Activated CD8-positive, alpha-beta T cell treated with anti-CD3 and anti-CD28 coated beads for 36 hours (primary cell): ENCODE measurements at regions not wholly inside any gene's neighbourhood (a gene's known extent, or its start where the extent isn't known, plus 50 kb on each side); places are given as distances from the start of the nearest gene placed in this dataset.

Experiments
- ATAC-seq: fragments of 200-7000 bp; cut with Tn5 transposase; one replicate; pipeline ENCODE4 v1.10.0; 2021; ENCODE audit warnings: mild to moderate bottlenecking, moderate library complexity
- CTCF ChIA-PET: fragments of 350-600 bp; sonication (Branson Sonifier 250); formaldehyde crosslinking; loops from one replicate; lab custom pipeline; 2021; ENCODE audit warnings: antibody characterized with exemption; lab: Charles Lee
- POLR2A ChIA-PET: fragments of 350-600 bp; sonication (Branson Sonifier 250); formaldehyde crosslinking; loops from one replicate; lab custom pipeline; 2021; ENCODE audit warnings: antibody characterized with exemption; lab: Charles Lee
- DNase-seq: peaks from one replicate; pipeline ENCODE4 v3.0.0-alpha.2; 2020
- H3K27ac Mint-ChIP-seq: one replicate; pipeline ENCODE4 v1.8.0; 2021; ENCODE audit warnings: mild to moderate bottlenecking, mixed read lengths
- H3K27me3 Mint-ChIP-seq: one replicate; pipeline ENCODE4 v1.8.0; 2021; ENCODE audit warnings: mixed read lengths
- H3K36me3 Mint-ChIP-seq: one replicate; pipeline ENCODE4 v1.8.0; 2021; ENCODE audit warnings: low read depth, mixed read lengths
- H3K4me1 Mint-ChIP-seq: one replicate; pipeline ENCODE4 v1.8.0; 2021; ENCODE audit warnings: low read depth, mixed read lengths
- H3K4me3 Mint-ChIP-seq: one replicate; pipeline ENCODE4 v1.8.0; 2021; ENCODE audit warnings: mild to moderate bottlenecking, moderate library complexity, mixed read lengths
- H3K9me3 Mint-ChIP-seq: one replicate; pipeline ENCODE4 v1.8.0; 2021; ENCODE audit warnings: mixed read lengths
- intact Hi-C: fragments of 100-400 bp; cut with micrococcal nuclease; formaldehyde crosslinking; loops from one replicate; pipeline ENCODE4 v1.10.0; 2022
- TF ChIP-seq, protein P1 (sequence below): fragments of 200-600 bp; IDR thresholded peaks from one replicate; pipeline ENCODE4 v1.8.0; 2022; ENCODE audit warnings: antibody characterized with exemption, mild to moderate bottlenecking

DNA sequence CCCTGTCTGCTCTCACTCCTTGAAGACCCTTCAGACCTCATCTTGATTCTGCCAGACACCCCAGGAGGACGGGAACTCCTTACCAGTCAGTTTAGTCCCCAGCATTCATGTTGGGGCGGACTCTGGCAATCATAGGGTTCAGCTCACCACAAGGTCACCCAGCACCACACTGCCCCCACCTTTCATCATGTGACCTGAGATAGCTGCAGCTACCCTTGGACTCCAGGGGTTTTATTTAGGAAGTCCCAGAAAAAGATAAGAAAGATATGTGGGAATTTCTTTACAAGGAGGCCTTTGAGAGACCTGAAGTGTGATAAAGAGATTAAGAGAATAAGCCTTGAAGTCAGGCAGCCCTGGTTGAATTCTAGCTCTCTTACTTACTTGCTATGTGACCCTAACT, 59.8 kb upstream of the NLK start:
- ChIA-PET POLR2A (interaction anchor here (1.1 kb wide), 1 partner anchor 89 kb away, joined by 3 read pairs; the partner anchor contains the start of gene LYRM9), CTCF (no interaction called here)
- H3K4me1 Mint-ChIP-seq = peaks cover 5% of the 10 kb centered on the region
- TF ChIP-seq, protein P1, sequence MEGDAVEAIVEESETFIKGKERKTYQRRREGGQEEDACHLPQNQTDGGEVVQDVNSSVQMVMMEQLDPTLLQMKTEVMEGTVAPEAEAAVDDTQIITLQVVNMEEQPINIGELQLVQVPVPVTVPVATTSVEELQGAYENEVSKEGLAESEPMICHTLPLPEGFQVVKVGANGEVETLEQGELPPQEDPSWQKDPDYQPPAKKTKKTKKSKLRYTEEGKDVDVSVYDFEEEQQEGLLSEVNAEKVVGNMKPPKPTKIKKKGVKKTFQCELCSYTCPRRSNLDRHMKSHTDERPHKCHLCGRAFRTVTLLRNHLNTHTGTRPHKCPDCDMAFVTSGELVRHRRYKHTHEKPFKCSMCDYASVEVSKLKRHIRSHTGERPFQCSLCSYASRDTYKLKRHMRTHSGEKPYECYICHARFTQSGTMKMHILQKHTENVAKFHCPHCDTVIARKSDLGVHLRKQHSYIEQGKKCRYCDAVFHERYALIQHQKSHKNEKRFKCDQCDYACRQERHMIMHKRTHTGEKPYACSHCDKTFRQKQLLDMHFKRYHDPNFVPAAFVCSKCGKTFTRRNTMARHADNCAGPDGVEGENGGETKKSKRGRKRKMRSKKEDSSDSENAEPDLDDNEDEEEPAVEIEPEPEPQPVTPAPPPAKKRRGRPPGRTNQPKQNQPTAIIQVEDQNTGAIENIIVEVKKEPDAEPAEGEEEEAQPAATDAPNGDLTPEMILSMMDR = no peak
- intact Hi-C loops = no loop called here
- H3K36me3 Mint-ChIP-seq = no peaks in the 10 kb centered on the region
- H3K9me3 Mint-ChIP-seq = no peaks in the 10 kb centered on the region
- DNase-seq (no peak), ATAC-seq (no peak)
- H3K27me3 Mint-ChIP-seq = peaks cover 7% of the 10 kb centered on the region
- no peak overlapping the region for H3K27ac Mint-ChIP-seq
- no peak overlapping the region for H3K4me3 Mint-ChIP-seq

DNA sequence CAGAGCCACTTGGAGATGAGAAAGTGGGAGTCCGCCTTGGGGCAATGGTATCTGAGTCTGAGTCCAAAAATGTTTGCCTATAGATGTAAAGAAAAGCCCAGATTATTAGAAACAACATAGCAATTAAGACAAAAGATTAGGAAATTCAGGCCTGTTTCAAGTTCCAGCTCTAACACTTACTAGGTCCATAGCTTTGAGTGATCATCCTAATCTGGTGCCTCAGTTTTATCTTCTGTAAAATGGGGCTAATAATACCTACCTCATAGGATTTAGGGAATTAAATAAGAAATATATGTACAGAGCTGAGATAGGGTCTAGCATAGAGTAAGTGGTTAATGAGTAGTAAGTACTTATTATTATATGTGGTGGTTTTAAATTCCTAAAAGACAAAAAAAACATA, 58.6 kb upstream of the NLK start:
- ATAC-seq (no peak), DNase-seq (no peak)
- ChIA-PET POLR2A (no interaction called here), CTCF (interaction anchor here (1.4 kb wide), 1 partner anchor 268 kb away, joined by 3 read pairs; no protein-coding TSS in a partner anchor)
- intact Hi-C loops = no loop called here
- Mint-ChIP-seq H3K36me3 (no peaks in the 10 kb centered on the region), H3K27ac (no peak overlapping the region), H3K27me3 (peaks cover 7% of the 10 kb centered on the region), H3K9me3 (no peaks in the 10 kb centered on the region), H3K4me1 (peaks cover 5% of the 10 kb centered on the region), H3K4me3 (no peak overlapping the region)
- TF ChIP-seq, protein P1 = no peak

DNA sequence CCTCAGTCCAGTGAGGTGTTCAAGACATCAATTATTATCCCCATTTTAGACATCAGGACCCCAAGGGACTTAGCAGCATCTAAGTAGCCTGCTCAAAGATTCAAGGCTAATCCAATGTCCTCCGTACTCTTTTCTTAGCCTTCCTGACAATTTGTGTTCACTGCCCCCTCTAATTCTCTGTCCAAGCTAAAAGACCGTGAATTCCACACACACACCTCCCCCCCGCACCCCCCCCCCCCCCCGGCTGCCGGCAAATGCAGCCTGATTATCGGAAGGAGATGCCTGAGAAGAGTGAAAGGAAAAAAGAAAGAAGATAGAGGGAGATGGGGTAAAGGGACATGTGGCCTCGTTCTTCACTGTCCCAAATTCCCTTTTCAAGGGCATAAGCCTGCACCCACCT, 58.1 kb upstream of the NLK start:
- H3K9me3 Mint-ChIP-seq = no peaks in the 10 kb centered on the region
- H3K27ac Mint-ChIP-seq = no peak overlapping the region
- ChIA-PET CTCF (interaction anchor here (1.4 kb wide), 1 partner anchor 267 kb away, joined by 3 read pairs; no protein-coding TSS in a partner anchor), POLR2A (no interaction called here)
- H3K4me1 Mint-ChIP-seq = peaks cover 5% of the 10 kb centered on the region
- ATAC-seq (no peak), DNase-seq (no peak)
- no peaks in the 10 kb centered on the region for H3K36me3 Mint-ChIP-seq
- no peak overlapping the region for H3K4me3 Mint-ChIP-seq
- intact Hi-C loops = no loop called here
- H3K27me3 Mint-ChIP-seq = peaks cover 6% of the 10 kb centered on the region
- TF ChIP-seq, protein P1 = no peak

DNA sequence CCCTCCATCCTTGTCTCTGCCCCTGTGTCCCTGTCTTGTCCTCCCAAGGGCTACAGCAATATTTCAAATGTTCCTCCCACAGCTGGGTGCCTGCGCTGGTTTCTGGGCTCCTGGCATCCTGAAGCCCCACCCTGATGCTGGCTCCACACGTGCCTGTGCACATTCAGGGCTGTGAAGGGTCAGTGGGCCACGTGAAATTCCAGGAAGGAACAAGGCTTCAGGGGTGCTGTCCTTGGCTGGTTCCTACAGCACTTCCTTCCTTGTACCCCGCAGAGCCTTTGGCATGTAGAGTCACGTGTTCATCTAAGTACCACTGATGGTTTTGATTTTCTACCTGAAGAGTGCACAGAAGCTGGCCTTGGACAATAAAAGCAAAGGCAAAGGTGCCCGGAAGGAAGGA, 57.7 kb upstream of the NLK start:
- ATAC-seq (no peak), DNase-seq (no peak)
- CTCF ChIA-PET = no interaction called here
- Mint-ChIP-seq H3K9me3 (no peaks in the 10 kb centered on the region), H3K27me3 (peaks cover 6% of the 10 kb centered on the region), H3K36me3 (no peaks in the 10 kb centered on the region), H3K4me3 (no peak overlapping the region), H3K4me1 (peaks cover 5% of the 10 kb centered on the region), H3K27ac (no peak overlapping the region)
- TF ChIP-seq, protein P1 = no peak
- intact Hi-C loops = no loop called here
- POLR2A ChIA-PET = no interaction called here

DNA sequence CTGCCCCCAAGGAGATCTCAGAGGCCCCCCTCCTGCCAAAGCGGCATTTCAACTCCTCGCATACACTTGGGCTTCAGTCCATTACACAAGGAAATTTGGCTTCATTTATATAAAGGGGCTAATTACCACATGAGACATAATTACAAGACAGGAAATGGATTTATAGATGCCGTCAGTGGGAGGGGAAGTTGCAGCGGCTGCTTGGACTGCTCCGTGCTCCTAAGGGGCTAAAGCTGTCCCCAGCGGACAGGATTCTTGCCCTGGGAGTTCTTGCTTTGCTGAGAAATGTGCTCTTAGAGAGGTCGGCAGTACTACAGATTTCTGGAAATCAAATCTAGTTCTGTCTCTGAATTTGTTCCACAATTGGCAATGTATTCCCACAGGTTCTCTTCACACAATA, 57.2 kb upstream of the NLK start:
- CTCF ChIA-PET = no interaction called here
- Mint-ChIP-seq H3K4me1 (peaks cover 5% of the 10 kb centered on the region), H3K9me3 (no peaks in the 10 kb centered on the region), H3K4me3 (no peak overlapping the region), H3K27me3 (peaks cover 6% of the 10 kb centered on the region), H3K27ac (no peak overlapping the region), H3K36me3 (no peaks in the 10 kb centered on the region)
- POLR2A ChIA-PET = interaction anchor here (0.5 kb wide), 1 partner anchor 44 kb away, joined by 3 read pairs; no protein-coding TSS in a partner anchor
- ATAC-seq (no peak), DNase-seq (no peak)
- intact Hi-C loops = no loop called here
- TF ChIP-seq, protein P1 = no peak
